ENCODE measurements at regions not wholly inside any gene's neighbourhood (a gene's known extent, or its start where the extent isn't known, plus 50 kb on each side); places are given as distances from the start of the nearest gene placed in this dataset.
"Not testable (repeated sequence)": the region's sequence is repeated elsewhere in the genome, so short reads cannot be mapped to it uniquely, and the experiment has no call there.

- Histone ChIP-seq H3K4me3 (ENCODE audit: low read depth, low read length) (no peak overlapping the region), H3K36me3 (ENCODE audit: control insufficient read depth, insufficient read depth, low read length) (no peaks in the 10 kb centered on the region), H3K27me3 (ENCODE audit: control insufficient read depth, insufficient read depth, low read length) (peaks cover 2% of the 10 kb centered on the region)
- DNase-seq (ENCODE audit: low read depth) = no peak
- TF ChIP-seq CTCF (IDR thresholded peaks at IDR 0.05; ENCODE audit: insufficient read depth, low read length, poor library complexity, severe bottlenecking) = no peak
These were observed 406.0 kb downstream of the BCOR start for GRCh38 chrX:39691724-39692123.

DNA sequence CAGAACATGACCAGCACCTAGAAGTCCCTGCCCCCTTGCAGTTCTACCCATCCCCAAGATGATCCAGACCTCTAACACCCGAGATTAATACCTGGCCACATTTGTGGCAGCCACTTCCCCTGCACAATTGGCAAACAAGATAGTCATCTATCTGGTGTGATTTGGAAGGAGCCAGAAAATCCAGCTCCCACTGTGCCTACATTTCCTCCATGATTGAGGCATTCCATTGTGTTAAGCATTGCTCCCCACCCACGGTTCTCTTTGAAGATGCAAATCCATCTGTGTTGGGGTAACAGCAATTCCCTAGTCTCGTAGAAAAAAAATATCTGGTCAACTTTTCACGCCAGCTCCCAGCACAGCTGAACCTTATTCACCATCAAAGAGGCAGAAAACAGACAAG, 405.0 kb downstream of the BCOR start:
- no peak for DNase-seq (ENCODE audit: low read depth)
- no peaks in the 10 kb centered on the region for H3K36me3 ChIP-seq (ENCODE audit: control insufficient read depth, insufficient read depth, low read length)

DNA sequence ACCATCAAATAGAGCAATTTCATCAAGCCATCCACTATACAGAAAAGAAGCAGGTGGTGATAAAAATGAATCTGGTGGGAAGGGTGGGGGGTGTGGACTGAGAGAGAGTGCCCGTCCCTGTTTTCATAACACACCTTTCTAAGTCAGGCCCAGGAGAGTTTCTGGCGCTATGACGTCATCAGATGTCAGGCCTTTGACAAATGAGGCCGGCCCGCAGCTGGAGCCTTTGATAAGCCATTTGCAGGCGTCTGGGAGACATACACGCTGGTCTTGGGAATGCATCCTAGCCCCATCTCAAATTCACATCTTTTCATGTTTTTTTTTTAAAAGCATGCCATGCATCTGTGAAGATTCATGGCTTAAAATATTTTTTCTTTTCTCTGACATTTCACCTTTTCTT, 404.5 kb downstream of the BCOR start:
- no peak for DNase-seq (ENCODE audit: low read depth)
- Histone ChIP-seq H3K27me3 (ENCODE audit: control insufficient read depth, insufficient read depth, low read length) (peaks cover 2% of the 10 kb centered on the region), H3K36me3 (ENCODE audit: control insufficient read depth, insufficient read depth, low read length) (no peaks in the 10 kb centered on the region), H3K4me3 (ENCODE audit: low read depth, low read length) (no peak overlapping the region)
- TF ChIP-seq CTCF (IDR thresholded peaks at IDR 0.05; ENCODE audit: insufficient read depth, low read length, poor library complexity, severe bottlenecking) = no peak

More for the DNA sequence above, 405.0 kb downstream of the BCOR start:
- TF ChIP-seq CTCF (IDR thresholded peaks at IDR 0.05; ENCODE audit: insufficient read depth, low read length, poor library complexity, severe bottlenecking) = no peak
- H3K27me3 ChIP-seq (ENCODE audit: control insufficient read depth, insufficient read depth, low read length) = peaks cover 2% of the 10 kb centered on the region
- H3K4me3 ChIP-seq (ENCODE audit: low read depth, low read length) = no peak overlapping the region

GRCh38 chrX:39702636-39703035, 395.1 kb downstream of the BCOR start:
- H3K36me3 ChIP-seq (ENCODE audit: control insufficient read depth, insufficient read depth, low read length); H3K4me3 ChIP-seq (ENCODE audit: low read depth, low read length); H3K27me3 ChIP-seq (ENCODE audit: control insufficient read depth, insufficient read depth, low read length); DNase-seq (ENCODE audit: low read depth): not testable (repeated sequence)

GRCh38 chrX:39703307-39703706, 394.5 kb downstream of the BCOR start:
- Histone ChIP-seq H3K27me3 (ENCODE audit: control insufficient read depth, insufficient read depth, low read length) (no peaks in the 10 kb centered on the region), H3K36me3 (ENCODE audit: control insufficient read depth, insufficient read depth, low read length) (no peaks in the 10 kb centered on the region), H3K4me3 (ENCODE audit: low read depth, low read length) (no peak overlapping the region)
- TF ChIP-seq CTCF (IDR thresholded peaks at IDR 0.05; ENCODE audit: insufficient read depth, low read length, poor library complexity, severe bottlenecking) = no peak
- no peak for DNase-seq (ENCODE audit: low read depth)

DNA sequence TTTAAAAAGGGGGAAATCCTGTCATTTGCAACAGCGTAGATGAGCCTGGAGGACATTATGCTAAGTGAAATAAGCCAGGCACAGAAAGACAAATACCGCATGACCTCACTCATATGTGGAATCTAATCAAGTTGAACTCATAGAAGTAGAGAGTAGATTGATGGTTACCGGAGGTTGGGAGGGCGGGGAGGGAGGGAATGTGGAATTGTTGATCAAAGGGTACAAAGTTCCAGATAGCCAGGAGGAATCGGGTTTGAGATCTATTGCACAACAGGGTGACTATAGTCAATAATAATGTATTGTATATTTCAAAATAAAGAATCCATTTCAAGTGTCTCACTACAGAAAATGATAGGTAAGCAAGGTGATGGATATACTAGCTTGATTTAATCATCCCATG, 393.2 kb downstream of the BCOR start:
- Histone ChIP-seq H3K36me3 (ENCODE audit: control insufficient read depth, insufficient read depth, low read length) (no peaks in the 10 kb centered on the region), H3K27me3 (ENCODE audit: control insufficient read depth, insufficient read depth, low read length) (no peaks in the 10 kb centered on the region), H3K4me3 (ENCODE audit: low read depth, low read length) (no peak overlapping the region)
- TF ChIP-seq CTCF (IDR thresholded peaks at IDR 0.05; ENCODE audit: insufficient read depth, low read length, poor library complexity, severe bottlenecking) = no peak
- DNase-seq (ENCODE audit: low read depth) = no peak
